Ecto neural progenitor cell (in vitro differentiated cells): ENCODE measurements at regions not wholly inside any gene's neighbourhood (a gene's known extent, or its start where the extent isn't known, plus 50 kb on each side); places are given as distances from the start of the nearest gene placed in this dataset.
"Not testable (repeated sequence)": the region's sequence is repeated elsewhere in the genome, so short reads cannot be mapped to it uniquely, and the experiment has no call there.

ENCODE experiments used
- DNase-seq: peaks from one replicate; pipeline ENCODE4 v3.0.0-alpha.2; 2018; ENCODE audit warnings: low spot score

DNA sequence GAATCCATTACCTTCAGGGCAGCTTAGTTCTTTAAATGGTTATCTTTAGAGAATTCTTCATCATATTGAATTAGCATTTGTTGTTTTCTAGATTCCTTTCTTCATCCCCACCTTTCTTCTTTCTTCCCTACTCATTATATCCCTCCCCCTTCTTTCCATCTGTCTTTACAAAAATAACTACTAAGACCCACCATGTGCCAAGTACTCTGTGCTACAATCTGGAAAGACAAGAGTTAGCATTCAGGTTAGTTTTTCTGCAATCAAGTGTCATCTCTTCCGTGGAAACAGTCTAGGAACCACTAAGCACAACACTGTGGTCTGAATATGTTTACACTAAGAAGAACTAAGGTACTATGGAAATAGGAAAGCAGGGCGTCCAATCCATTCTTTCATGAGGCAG, 897.4 kb upstream of the TENM4 start:
- DNase-seq = no peak

DNA sequence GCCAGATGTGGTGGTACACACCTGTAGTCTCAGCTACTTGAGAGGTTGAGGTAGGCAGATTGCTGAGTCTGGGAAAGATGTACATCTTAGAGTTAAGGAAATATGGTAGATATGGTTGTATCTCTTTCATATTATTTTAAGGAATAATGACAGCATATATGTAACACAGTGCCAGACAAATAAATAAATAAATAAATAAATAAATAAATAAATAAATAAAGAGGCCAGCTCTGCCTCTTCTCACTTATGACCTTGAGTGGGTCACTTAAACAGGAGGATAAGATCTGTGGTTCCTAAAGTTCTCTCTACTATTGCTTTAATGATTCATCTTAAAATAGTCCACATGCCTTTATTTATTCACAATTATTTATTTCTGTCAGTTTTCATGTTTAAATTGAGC, 890.9 kb upstream of the TENM4 start:
- DNase-seq = no peak

DNA sequence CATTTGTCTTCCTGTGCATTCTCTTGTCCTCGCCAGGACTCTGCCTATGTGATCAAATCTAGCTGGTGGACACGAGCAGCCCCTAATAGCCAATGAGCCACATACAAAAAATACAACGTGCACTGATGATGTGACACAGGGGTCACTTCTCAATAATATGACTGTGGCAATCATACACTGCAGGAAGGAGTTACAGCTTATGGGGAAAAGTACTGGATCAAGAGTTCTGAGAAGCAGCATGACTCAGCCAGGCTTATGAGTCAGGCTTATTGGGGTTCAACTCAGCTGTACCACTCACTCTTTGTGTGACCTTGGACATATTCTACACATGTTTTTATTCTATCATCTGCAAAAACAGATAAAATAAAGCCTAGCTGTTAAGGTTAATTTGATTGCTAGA, 889.4 kb upstream of the TENM4 start:
- no peak for DNase-seq

DNA sequence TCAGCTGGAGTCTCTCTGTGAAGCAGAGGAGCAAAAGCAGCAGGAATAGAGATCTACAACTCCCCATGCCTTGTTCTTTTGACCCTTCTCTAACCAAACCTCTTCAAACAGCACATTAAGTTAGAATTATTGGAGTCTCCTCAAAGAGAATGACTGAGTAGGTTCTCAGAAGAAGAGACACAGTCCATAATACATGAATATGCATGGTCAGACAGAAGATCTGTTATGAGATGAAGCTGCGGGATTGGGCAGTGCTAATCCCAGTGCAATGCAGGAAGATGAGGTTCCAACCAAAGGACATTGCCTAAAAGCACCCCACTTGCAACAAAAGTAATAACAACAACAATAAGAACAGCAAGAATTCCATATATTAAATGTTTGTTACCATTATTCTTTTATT, 887.9 kb upstream of the TENM4 start:
- DNase-seq = no peak

DNA sequence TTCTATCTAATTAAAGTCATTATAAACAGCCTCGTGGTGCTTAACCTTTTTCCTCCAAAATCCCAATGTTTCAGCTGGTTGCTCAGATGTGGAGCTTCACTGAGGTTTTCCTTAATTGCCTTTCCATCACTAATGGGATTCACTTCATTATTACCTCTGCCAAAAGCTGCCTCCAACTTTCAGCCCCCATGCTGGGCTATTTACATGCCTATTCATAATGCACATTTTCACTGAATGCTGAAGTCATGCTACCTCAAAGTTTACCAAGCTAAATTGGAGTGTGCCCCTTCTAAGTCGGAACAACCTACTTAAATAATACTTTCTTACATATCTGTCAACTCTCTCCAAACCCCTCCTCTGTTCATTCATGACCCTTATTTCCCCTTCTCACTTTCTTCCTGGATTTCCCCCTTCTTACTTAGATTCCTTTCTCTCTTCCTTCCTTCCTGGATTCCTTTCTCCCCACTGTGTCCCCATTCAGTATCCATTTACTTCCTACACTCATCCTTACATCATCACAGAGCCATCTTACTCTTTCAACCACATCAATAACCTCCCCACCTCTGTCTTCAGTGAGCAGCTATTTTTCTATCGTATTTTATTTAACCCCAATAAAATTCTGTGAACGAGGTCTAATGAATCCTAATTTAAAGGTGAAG, 887.3 kb upstream of the TENM4 start:
- DNase-seq = no peak

DNA sequence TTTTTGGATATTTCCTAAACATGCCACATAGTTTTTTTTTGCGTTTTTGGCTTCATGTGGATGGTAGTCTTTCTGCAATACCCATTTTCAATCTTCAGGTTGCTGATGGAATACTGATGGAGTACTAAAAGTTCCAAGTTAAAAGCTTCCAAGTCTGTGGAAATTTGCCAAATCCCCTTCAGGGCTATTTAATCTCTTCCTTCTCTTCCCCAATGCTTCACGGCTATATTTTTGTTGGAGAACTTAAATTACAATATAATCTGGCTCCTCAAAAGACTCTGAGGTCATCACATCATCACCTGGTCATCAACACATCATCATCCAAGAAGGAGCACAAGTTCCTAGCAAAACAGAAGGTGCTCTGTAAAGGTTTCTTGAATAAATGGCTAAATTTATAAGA, 881.0 kb upstream of the TENM4 start:
- DNase-seq = no peak

DNA sequence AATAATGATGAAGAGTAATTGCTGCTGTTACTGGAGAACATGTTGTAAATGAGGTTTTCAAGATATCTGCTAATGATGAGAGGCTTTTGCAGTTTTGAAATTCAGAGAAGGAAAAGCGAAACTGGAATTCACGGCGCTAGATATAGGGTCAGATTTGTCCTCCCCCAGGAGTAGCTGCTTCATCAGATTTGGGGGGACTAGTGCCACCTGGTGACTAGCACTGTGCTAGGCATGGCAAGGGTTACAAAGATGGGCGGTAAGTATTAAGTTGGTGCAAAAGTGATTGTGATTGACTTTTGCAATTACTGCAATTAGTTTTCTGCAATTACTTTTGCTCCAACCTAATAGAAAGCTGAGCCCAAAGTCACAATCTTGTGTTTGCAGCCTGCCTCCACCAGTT, 879.9 kb upstream of the TENM4 start:
- DNase-seq = no peak

DNA sequence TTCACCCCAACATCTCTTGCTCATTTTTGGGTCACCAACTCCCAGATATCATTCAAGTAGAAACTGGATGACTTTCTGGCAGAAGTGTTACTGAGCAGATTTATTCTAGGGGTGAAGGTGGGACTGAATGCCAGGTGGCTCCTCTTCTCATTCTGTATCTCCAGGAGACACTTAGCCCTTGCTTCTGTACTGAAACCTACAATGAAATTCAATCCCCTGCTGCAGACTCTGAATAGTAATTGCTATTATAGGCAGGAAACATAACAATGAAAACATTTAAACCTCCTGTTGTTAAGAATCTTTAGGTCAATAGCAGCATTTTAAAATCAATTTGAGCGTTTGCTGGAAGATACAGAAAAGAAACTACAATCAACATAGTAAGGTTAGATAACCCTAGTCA, 879.4 kb upstream of the TENM4 start:
- no peak for DNase-seq

DNA sequence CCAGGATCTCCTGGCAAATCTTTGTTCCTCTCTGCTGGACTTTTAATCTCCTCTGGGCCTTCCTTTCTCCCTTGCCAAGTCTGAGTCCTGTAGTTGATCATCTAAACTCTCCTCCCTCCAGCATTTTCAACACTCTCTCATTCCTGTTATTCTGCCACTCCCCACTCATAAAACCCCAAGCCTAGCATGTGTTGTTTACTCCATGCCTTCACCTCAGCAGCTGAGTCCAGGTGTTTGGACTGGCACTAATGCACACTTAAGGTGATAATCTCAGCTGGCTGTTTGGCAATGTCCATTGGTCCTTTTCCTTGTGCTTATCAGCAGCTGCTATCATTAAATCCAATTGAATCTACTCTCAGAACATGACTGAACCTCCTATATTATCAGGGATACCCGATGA, 876.8 kb upstream of the TENM4 start:
- no peak for DNase-seq

DNA sequence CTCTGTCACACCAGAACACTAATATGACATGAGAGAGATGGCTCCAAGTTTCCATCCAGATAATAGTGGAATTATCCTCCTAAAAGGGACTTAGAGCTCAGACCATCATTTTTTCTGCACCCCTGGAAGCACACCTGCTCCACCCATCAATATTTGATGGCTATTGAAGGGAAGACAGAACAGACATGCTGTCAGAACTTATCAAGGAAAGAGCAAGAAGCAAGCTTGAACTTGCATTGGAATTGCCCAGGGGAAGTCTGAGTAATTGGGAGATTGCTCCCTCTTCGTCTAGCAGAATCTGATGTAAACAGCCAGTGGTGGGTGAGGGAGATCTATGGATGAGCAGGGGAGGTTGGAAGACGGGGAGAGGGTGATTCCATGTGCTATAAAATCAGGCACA, 874.4 kb upstream of the TENM4 start:
- DNase-seq = no peak

DNA sequence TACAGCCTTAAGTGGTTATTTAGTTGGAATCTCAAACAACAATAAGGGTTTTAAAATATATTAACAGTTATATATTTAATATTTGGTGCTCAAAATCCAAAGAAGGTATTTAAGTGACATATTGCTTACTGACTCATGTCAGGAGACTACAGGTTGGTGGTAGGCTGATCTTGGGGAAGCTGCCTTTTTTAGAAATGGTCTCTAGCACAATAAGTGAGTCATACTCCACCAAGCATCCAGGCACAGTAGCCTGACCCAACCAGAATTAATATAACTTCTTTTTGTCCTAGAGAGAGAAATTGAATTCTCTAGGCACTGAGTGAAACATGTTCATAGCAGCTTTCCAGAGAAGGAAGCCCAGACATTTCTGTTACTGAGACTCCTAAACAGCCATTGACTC, 868.5 kb upstream of the TENM4 start:
- DNase-seq = no peak

DNA sequence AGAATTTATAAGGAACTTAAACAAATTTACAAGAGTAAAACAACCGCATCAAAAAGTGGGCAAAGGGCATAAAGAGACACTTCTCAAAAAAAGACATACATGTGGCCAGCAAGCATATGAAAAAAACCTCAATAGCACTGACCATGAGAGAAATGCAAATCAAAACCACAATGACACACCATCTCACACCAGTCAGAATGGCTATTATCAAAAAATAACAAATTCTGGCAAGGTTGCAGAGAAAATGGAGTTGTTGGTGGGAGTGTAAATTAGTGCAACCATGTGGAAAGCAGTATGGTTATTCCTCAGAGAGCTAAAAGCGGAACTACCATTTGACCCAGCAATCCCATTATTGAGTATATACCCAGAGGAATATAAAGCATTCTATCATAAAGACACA, 866.8 kb upstream of the TENM4 start:
- DNase-seq = no peak

DNA sequence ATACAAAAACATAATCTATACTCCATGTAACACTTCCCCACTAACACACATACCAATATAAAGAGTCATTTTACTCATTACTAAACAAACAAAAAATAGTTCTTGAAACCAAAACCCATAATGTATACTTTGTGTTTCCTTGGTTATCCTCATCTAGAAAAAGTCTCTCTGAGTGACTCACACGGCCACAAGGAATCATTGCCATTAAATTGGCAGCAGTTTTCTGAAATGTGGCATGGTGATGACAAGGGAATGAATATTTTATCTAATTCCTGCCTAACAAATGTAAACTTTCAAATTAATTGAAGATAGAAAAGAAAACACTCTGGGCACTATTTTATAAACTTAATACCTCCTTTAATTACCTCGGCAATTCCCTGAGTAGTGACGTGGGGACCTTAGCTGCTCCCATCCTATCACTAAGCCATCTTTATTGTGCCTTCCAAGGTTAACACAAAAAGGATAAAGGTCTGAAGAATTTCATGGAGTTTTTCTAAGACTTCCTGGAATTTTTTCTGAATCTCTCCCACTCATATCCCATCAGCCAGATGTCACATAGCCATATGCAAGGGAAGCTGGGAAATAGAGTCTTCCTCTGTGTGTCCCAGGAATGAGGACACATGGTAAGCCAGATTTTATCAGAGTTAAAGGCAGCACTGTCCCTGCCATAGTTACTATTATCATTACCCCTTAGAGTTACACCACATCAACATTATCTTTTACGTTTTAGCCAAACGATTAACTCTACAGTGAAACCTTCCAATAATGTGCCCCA, 857.2 kb upstream of the TENM4 start:
- DNase-seq = no peak

DNA sequence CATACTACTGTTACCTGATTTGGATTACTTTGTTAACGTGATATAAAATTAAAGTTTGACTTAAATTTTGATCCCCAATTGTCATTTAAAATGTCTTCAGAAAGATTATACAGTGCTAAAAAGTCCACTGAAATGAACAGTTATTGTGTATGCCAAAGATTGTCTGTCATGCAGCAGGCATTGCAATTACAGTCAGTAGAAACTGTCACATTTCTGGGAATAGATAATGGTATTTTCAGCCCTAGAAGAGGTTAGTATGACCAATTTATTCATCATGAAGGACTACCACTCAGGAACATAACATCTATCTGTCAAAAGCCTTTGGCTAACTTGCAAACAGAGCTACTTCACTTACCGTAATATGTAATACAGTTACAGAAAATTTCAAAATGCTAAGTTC, 852.5 kb upstream of the TENM4 start:
- no peak for DNase-seq

DNA sequence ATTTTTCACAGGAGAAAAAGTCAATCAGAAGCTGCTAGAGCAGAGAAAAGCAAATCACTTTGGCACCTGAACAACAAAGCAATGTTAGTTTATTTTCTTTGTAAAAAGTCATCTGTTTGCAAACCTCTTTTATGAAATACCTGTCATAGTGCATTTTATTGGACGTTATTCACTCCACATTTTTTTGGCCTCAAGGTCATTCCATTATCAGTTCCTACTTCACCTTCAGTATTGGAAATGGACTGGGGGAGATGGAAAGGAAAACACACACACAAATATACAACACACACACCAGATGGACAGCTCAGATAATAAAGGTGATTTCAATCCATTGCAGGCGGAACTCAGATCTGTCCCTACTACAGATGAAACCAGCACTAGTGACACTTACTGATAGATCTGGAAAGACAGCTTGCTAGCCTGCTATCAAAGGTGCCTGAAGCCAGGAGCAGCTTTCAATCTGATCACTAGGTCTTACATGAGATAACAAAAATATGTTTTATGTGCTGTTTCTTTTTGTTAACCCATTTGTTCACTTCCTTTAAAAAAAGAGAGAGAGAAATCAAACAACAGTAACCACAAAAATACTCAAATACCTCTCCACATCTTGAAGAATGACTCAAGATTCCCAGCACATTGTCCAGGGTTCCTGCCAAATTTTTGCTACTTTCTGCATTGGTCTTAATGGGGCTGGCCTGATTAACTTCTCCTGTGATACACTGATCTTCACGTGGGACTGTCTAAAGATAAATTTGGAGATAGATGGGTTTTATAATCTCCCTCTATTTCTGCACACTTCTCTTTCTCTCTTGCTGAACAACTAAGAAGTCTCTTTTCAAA, 844.3 kb upstream of the TENM4 start:
- no peak for DNase-seq

DNA sequence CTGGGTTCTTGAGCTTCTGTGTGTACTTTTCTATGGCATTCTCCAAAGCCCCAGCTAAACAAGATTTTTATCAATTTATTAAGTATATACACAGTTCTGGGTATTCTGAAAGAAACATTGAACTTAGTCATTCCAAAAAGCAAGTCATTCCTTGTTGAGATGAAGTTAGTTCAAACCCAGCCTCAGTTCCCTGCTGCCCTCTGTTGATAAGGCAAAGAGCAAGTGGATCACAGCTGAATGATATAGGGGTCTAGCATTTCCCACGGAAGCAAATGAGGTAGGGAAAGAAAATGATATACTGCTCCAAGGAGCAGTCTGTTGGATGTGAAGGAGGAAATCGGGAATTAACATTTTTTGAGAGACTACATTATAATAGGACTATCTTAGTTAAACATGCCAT, 841.8 kb upstream of the TENM4 start:
- no peak for DNase-seq

DNA sequence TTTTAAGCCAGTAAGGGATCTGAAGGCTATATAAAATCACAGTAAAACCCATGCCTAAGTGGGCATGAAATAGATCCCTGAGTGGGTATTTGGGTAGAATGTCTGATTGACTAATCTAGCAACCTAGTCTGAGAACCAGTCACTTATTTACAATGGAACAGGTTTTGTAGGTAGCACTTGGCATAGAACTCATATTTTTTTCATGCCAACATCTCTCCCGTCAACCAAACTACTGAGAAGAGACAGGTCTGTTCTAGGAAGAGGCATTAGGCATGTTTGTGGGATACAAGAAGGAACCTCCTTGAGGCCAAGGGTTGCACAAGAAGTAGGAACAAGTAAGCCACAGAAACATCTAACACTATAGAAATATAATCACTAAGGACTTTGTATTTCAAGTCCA, 840.4 kb upstream of the TENM4 start:
- DNase-seq = no peak

DNA sequence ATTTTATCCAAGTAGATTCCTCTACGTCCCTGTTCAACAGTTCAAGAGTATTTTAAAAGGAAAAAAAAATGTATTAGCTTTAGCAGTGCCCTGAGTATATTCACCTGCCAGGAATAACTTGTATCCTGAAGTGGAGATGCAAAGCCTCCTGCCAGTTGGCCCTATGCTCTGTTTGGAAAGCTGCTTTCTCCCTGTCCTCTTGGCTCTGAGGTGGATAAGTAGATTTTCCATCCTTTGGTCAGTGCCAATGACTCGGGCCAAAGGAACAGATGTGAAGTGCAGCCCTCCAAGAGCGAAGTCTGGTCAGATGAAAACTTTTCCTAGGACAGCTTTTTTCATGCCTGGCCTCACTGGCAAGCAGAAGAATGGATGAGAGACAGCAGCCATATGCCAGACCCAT, 839.9 kb upstream of the TENM4 start:
- no peak for DNase-seq

DNA sequence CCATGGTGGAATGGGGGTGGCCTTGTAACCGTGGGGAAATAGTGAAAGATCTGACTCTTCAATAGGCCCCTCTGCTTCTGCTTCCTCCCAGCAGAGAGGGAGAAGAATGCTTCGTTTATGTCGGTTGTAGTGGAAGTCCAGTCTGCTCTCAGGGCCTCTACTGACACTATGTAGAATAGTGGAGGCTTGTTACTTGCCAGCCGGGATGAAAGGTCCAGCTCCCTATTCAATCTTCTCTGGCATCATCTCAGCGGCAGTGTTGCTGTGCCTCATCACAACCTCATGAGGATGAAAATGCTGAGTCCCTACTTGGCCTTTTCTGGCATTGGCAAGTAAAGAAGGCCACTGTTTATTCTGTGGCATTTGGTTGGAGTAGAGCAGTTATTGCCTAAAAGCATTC, 820.9 kb upstream of the TENM4 start:
- DNase-seq = no peak

DNA sequence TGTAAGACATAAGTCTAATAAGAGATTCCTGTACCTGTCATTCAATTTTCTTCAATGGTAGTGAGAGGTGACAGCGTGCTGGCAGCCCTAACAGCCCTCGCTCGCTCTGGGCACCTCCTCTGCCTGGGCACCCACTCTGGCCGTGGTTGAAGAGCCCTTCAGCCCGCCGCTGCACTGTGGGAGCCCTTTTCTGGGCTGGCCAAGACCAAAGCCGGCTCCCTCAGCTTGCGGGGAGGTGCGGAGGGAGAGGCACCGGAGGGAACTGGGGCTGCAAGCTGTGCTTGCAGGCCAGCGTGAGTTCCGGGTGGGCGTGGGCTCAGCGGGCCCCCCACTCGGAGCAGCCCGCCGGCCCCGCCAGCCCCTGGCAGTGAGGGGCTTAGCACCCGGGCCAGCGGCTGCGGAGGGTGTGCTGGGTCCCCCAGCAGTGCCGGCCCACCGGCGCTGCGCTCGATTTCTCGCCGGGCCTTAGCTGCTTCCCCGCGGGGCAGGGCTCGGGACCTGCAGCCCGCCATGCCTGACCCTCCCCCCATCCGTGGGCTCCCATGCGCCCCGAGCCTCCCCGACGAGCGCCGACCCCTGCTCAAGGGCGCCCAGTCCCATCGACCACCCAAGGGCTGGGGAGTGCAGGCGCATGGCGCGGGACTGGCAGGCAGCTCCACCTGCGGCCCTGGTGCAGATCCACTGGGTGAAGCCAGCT, 816.6 kb upstream of the TENM4 start:
- not testable (repeated sequence) for DNase-seq

DNA sequence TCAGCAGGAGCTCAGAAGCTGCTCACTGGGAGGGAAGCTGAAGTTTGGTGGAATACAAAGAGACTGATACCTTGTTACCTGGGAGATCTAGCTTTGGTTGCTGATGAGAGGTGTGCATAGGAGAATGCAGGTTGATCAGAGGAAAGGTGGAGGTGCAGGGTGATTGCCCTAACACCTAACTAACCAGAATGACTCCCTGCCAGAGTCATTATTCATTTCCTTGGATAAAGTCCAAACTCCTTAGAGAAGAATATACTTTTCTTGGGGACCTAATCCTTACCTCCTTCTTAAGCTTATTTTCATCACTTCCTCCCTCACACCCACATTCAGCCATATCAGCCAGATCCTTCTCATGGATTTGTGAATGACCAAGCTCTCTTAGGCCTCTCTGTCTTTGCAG, 814.2 kb upstream of the TENM4 start:
- DNase-seq = no peak

DNA sequence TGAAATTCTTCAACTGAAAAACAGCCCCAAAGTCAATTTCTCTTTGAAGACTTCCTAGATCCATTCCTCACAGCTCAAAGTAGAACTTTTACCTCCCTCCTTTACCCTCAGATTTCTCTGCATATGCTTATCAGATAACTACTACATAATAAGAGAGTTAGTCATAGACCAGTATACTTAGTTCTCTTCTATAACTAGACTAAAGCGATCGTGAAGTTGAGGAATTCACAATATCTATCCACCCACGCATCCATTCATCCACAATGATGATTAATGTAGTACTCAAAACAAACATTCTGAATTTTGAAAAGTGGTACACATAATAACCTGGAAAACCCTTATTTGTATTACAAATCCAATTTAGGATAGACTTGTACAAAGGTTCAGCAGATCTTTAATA, 800.9 kb upstream of the TENM4 start:
- DNase-seq = no peak

DNA sequence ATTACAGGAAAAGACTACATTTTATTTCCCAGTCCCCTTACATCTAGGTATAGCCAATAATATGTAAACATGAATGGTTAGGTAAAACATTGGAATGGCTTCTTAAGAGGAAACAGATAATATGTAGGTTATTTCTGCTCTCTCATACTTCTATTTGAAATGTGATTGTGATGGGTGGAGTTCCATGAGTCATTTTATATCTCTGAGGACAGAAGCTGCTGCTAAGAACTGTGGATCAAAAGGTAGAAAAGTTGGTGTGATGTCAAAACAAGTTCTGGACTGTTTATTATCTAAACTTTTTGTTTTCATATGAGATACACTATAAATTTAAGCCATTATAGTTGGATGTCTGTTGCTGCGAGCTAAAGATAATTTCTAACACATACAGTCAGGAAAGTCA, 799.4 kb upstream of the TENM4 start:
- no peak for DNase-seq
